Caco-2 (cell line): ENCODE measurements at regions not wholly inside any gene's neighbourhood (a gene's known extent, or its start where the extent isn't known, plus 50 kb on each side); places are given as distances from the start of the nearest gene placed in this dataset.

Experiments used
- BruUV-seq: library from RNA; stranded (reverse); fragments of 400-500 nt; replicated peaks from 2 replicates; lab custom pipeline; 2021; lab: Mats Ljungman, UMichigan
- CTCF ChIA-PET: fragments of 300-600 bp; sonication (Branson Sonifier 250); formaldehyde crosslinking; loops from one replicate; lab custom pipeline; 2022; ENCODE audit warnings: antibody characterized with exemption; lab: Charles Lee
- POLR2A ChIA-PET: fragments of 300-600 bp; sonication (Branson Sonifier 250); formaldehyde crosslinking; loops from one replicate; lab custom pipeline; 2022; ENCODE audit warnings: antibody characterized with exemption; lab: Charles Lee
- DNase-seq, 2 experiments: peaks; one replicate each; pipeline versions ENCODE4 v3.0.0 to v3.0.0-alpha.2; 2020 to 2022
- H3K27me3 ChIP-seq: replicated peaks from 2 replicates; pipeline ENCODE4 v1.6.0; 2011; ENCODE audit warnings: low read length; ENCODE audit not compliant: control insufficient read depth, insufficient read depth
- H3K36me3 ChIP-seq: 2 replicates; pipeline ENCODE4 v1.5.1; 2011; ENCODE audit warnings: low read length; ENCODE audit not compliant: control insufficient read depth, insufficient read depth
- H3K4me1 ChIP-seq: fragments of 250-450 bp; sonication (Bioruptor Pico); 2 replicates; pipeline ENCODE4 v1.5.1; 2020; ENCODE audit warnings: mild to moderate bottlenecking
- H3K4me3 ChIP-seq: 2 replicates; pipeline ENCODE4 v1.5.1; 2011; ENCODE audit warnings: low read depth, mild to moderate bottlenecking, control low read depth, low read length
- H3K9me3 ChIP-seq: fragments of 250-450 bp; sonication (Bioruptor Pico); 2 replicates; pipeline ENCODE4 v1.5.1; 2020; ENCODE audit warnings: mild to moderate bottlenecking, moderate library complexity
- H3K27ac Mint-ChIP-seq: one replicate; pipeline ENCODE4 v1.8.0; 2022; ENCODE audit warnings: mixed read lengths; ENCODE audit not compliant: unreplicated experiment
- H3K27me3 Mint-ChIP-seq: one replicate; pipeline ENCODE4 v1.8.0; 2022; ENCODE audit warnings: mixed read lengths; ENCODE audit not compliant: insufficient read depth, unreplicated experiment
- H3K36me3 Mint-ChIP-seq: one replicate; pipeline ENCODE4 v1.8.0; 2022; ENCODE audit warnings: mild to moderate bottlenecking, mixed read lengths; ENCODE audit not compliant: insufficient read depth, unreplicated experiment
- H3K4me1 Mint-ChIP-seq: one replicate; pipeline ENCODE4 v1.8.0; 2022; ENCODE audit warnings: low read depth, mixed read lengths; ENCODE audit not compliant: unreplicated experiment
- H3K4me3 Mint-ChIP-seq: one replicate; pipeline ENCODE4 v1.8.0; 2022; ENCODE audit warnings: mild to moderate bottlenecking, moderate library complexity, mixed read lengths; ENCODE audit not compliant: unreplicated experiment
- H3K9me3 Mint-ChIP-seq: one replicate; pipeline ENCODE4 v1.8.0; 2022; ENCODE audit warnings: mixed read lengths; ENCODE audit not compliant: unreplicated experiment
- intact Hi-C: fragments of 100-400 bp; cut with micrococcal nuclease; formaldehyde crosslinking; loops from one replicate; pipeline ENCODE4 v1.10.0; 2022; ENCODE audit not compliant: unreplicated experiment
- TF ChIP-seq, protein P1 (sequence below), 2 experiments: fragments of 200-600 bp in 1 of 2; IDR thresholded peaks; 1 replicate in 1 of 2; 2 replicates in 1 of 2; pipeline versions ENCODE4 v1.5.1 to v1.8.0; 2011 to 2022; ENCODE audit warnings: antibody characterized with exemption in 1 of 2, control low read depth in 1 of 2, inconsistent platforms in 1 of 2, low read depth in 1 of 2, low read length in 1 of 2, mild to moderate bottlenecking in 1 of 2, moderate library complexity in 1 of 2; ENCODE audit not compliant: insufficient read depth in 1 of 2, severe bottlenecking in 1 of 2, unreplicated experiment in 1 of 2

- TF ChIP-seq, protein P1, sequence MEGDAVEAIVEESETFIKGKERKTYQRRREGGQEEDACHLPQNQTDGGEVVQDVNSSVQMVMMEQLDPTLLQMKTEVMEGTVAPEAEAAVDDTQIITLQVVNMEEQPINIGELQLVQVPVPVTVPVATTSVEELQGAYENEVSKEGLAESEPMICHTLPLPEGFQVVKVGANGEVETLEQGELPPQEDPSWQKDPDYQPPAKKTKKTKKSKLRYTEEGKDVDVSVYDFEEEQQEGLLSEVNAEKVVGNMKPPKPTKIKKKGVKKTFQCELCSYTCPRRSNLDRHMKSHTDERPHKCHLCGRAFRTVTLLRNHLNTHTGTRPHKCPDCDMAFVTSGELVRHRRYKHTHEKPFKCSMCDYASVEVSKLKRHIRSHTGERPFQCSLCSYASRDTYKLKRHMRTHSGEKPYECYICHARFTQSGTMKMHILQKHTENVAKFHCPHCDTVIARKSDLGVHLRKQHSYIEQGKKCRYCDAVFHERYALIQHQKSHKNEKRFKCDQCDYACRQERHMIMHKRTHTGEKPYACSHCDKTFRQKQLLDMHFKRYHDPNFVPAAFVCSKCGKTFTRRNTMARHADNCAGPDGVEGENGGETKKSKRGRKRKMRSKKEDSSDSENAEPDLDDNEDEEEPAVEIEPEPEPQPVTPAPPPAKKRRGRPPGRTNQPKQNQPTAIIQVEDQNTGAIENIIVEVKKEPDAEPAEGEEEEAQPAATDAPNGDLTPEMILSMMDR (IDR thresholded peaks at IDR 0.05; ENCODE audit: insufficient read depth in 1 of 2, low read depth in 1 of 2, low read length in 1 of 2, severe bottlenecking in 1 of 2, unreplicated experiment in 1 of 2) = no peak
- no peaks in the 10 kb centered on the region for H3K4me1 Mint-ChIP-seq
- ChIA-PET CTCF (no interaction called here), POLR2A (no interaction called here)
- H3K36me3 Mint-ChIP-seq = no peaks in the 10 kb centered on the region
- H3K27me3 Mint-ChIP-seq = peaks cover 16% of the 10 kb centered on the region
- H3K27me3 ChIP-seq = no peaks in the 10 kb centered on the region
- no peak for DNase-seq
- no peaks in the 10 kb centered on the region for H3K9me3 ChIP-seq
- H3K4me3 ChIP-seq = no peak overlapping the region
- H3K36me3 ChIP-seq = no peaks in the 10 kb centered on the region
- intact Hi-C loops = no loop called here
- H3K4me3 Mint-ChIP-seq = no peak overlapping the region
- BruUV-seq = no TSS peak
- no peak overlapping the region for H3K27ac Mint-ChIP-seq
- H3K4me1 ChIP-seq = no peaks in the 10 kb centered on the region
- no peaks in the 10 kb centered on the region for H3K9me3 Mint-ChIP-seq
Observed at GRCh38 chr2:58425368-58425767, 184.2 kb upstream of the FANCL start.

DNA sequence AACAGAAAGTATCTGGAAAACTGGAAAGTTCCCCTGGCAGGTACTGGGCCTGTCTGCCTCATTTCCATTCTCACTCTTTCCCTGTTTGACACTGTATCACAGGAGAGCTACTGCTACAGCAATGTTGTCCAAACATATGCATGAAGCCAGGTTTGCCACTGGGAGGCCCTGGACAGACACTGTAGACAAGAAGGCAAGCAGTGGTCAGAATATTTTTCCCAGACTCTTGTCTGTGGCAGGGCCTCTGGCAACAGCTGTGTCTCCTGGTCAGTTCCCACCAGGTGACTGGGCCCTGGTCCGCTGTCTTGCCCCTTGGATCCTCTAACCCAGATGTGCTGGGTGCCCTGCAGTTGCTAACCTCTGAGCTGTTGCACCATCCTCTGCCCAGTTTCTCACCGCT, 178.9 kb upstream of the FANCL start:
- H3K4me3 ChIP-seq = no peak overlapping the region
- Mint-ChIP-seq H3K36me3 (no peaks in the 10 kb centered on the region), H3K4me1 (no peaks in the 10 kb centered on the region), H3K27ac (no peak overlapping the region), H3K27me3 (peaks cover 5% of the 10 kb centered on the region), H3K4me3 (no peak overlapping the region), H3K9me3 (no peaks in the 10 kb centered on the region)
- ChIA-PET POLR2A (no interaction called here), CTCF (no interaction called here)
- no TSS peak for BruUV-seq
- H3K36me3 ChIP-seq = no peaks in the 10 kb centered on the region
- no peak for DNase-seq
- intact Hi-C loops = no loop called here
- no peaks in the 10 kb centered on the region for H3K4me1 ChIP-seq
- no peaks in the 10 kb centered on the region for H3K9me3 ChIP-seq
- TF ChIP-seq, protein P1 (IDR thresholded peaks at IDR 0.05; ENCODE audit: insufficient read depth in 1 of 2, low read depth in 1 of 2, low read length in 1 of 2, severe bottlenecking in 1 of 2, unreplicated experiment in 1 of 2) = no peak
- H3K27me3 ChIP-seq = no peaks in the 10 kb centered on the region

DNA sequence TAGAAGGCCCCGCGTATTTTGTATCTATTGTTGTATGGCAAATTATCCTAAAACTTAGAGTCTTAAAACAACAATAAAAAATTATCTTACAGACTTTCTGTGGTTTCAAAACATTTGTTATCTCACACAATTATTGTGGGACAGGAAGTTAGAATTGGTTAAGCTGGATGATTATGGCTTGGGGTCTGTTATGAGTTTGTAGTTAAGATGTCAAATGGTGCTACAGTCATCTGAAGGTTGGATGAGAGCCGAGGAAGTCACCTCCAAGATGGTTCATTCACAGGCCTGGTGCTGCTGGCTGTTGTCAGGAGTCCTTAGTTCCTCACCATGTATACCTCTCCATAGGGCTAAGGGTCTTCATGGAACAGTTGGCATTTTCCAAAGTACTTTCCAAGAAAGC, 175.6 kb upstream of the FANCL start:
- TF ChIP-seq, protein P1 (IDR thresholded peaks at IDR 0.05; ENCODE audit: insufficient read depth in 1 of 2, low read depth in 1 of 2, low read length in 1 of 2, severe bottlenecking in 1 of 2, unreplicated experiment in 1 of 2) = no peak
- no peak for DNase-seq
- H3K27me3 Mint-ChIP-seq = peaks cover 5% of the 10 kb centered on the region
- H3K27me3 ChIP-seq = no peaks in the 10 kb centered on the region
- H3K4me3 ChIP-seq = no peak overlapping the region
- no TSS peak for BruUV-seq
- no peaks in the 10 kb centered on the region for H3K36me3 ChIP-seq
- H3K36me3 Mint-ChIP-seq = no peaks in the 10 kb centered on the region
- H3K9me3 Mint-ChIP-seq = no peaks in the 10 kb centered on the region
- ChIA-PET CTCF (no interaction called here), POLR2A (no interaction called here)
- intact Hi-C loops = no loop called here
- no peak overlapping the region for H3K4me3 Mint-ChIP-seq
- no peaks in the 10 kb centered on the region for H3K4me1 Mint-ChIP-seq
- no peak overlapping the region for H3K27ac Mint-ChIP-seq
- no peaks in the 10 kb centered on the region for H3K9me3 ChIP-seq
- no peaks in the 10 kb centered on the region for H3K4me1 ChIP-seq
